ENCODE measurements at regions not wholly inside any gene's neighbourhood (a gene's known extent, or its start where the extent isn't known, plus 50 kb on each side); places are given as distances from the start of the nearest gene placed in this dataset.
"Not testable (repeated sequence)": the region's sequence is repeated elsewhere in the genome, so short reads cannot be mapped to it uniquely, and the experiment has no call there.

- Mint-ChIP-seq H3K27ac (ENCODE audit: unreplicated experiment) (no peak overlapping the region), H3K4me3 (ENCODE audit: unreplicated experiment) (no peak overlapping the region), H3K27me3 (ENCODE audit: low read depth) (peaks cover 10% of the 10 kb centered on the region), H3K36me3 (ENCODE audit: low read depth) (peaks cover 4% of the 10 kb centered on the region), H3K9me3 (ENCODE audit: low read depth) (peaks cover 22% of the 10 kb centered on the region), H3K4me1 (ENCODE audit: low read depth) (no peaks in the 10 kb centered on the region)
- no peak for TF ChIP-seq CTCF (IDR thresholded peaks at IDR 0.05)
- DNase-seq (ENCODE audit: low spot score), result peak; percentile 62
Measured at GRCh38 chr5:1720396-1721110, 79.1 kb downstream of the MRPL36 start.

GRCh38 chr5:1719860-1720259 lies 79.8 kb downstream of the MRPL36 start:
- H3K9me3 Mint-ChIP-seq (ENCODE audit: low read depth), result peaks cover 22% of the 10 kb centered on the region
- peaks cover 4% of the 10 kb centered on the region for H3K36me3 Mint-ChIP-seq (ENCODE audit: low read depth)
- peaks cover 10% of the 10 kb centered on the region for H3K27me3 Mint-ChIP-seq (ENCODE audit: low read depth)
- no peak overlapping the region for H3K27ac Mint-ChIP-seq (ENCODE audit: unreplicated experiment)
- no peaks in the 10 kb centered on the region for H3K4me1 Mint-ChIP-seq (ENCODE audit: low read depth)
- H3K4me3 Mint-ChIP-seq (ENCODE audit: unreplicated experiment), result no peak overlapping the region
- TF ChIP-seq CTCF (IDR thresholded peaks at IDR 0.05), result no peak
- no peak for DNase-seq (ENCODE audit: low spot score)

GRCh38 chr5:1718669-1719068 lies 81.0 kb downstream of the MRPL36 start:
- no peak overlapping the region for H3K27ac Mint-ChIP-seq (ENCODE audit: unreplicated experiment)
- H3K27me3 Mint-ChIP-seq (ENCODE audit: low read depth), result peaks cover 10% of the 10 kb centered on the region
- H3K4me1 Mint-ChIP-seq (ENCODE audit: low read depth), result no peaks in the 10 kb centered on the region
- peaks cover 22% of the 10 kb centered on the region for H3K9me3 Mint-ChIP-seq (ENCODE audit: low read depth)
- peaks cover 4% of the 10 kb centered on the region for H3K36me3 Mint-ChIP-seq (ENCODE audit: low read depth)
- H3K4me3 Mint-ChIP-seq (ENCODE audit: unreplicated experiment), result no peak overlapping the region
- DNase-seq (ENCODE audit: low spot score), result no peak
- no peak for TF ChIP-seq CTCF (IDR thresholded peaks at IDR 0.05)

- H3K9me3 Mint-ChIP-seq (ENCODE audit: low read depth); H3K4me3 Mint-ChIP-seq (ENCODE audit: unreplicated experiment); H3K27ac Mint-ChIP-seq (ENCODE audit: unreplicated experiment); H3K36me3 Mint-ChIP-seq (ENCODE audit: low read depth); H3K4me1 Mint-ChIP-seq (ENCODE audit: low read depth); DNase-seq (ENCODE audit: low spot score): not testable (repeated sequence)
- peaks cover 19% of the 10 kb centered on the region for H3K27me3 Mint-ChIP-seq (ENCODE audit: low read depth)
Measured at GRCh38 chr5:1710091-1710490, 89.5 kb downstream of the MRPL36 start.

- DNase-seq (ENCODE audit: low spot score), result peak; percentile 64
- Mint-ChIP-seq H3K27ac (ENCODE audit: unreplicated experiment) (no peak overlapping the region), H3K4me1 (ENCODE audit: low read depth) (no peaks in the 10 kb centered on the region), H3K9me3 (ENCODE audit: low read depth) (no peaks in the 10 kb centered on the region), H3K36me3 (ENCODE audit: low read depth) (no peaks in the 10 kb centered on the region), H3K4me3 (ENCODE audit: unreplicated experiment) (no peak overlapping the region), H3K27me3 (ENCODE audit: low read depth) (peaks cover 20% of the 10 kb centered on the region)
- TF ChIP-seq CTCF (IDR thresholded peaks at IDR 0.05), result no peak
Measured at GRCh38 chr5:1709171-1709803, 90.3 kb downstream of the MRPL36 start.

Measured in chondrocyte (in vitro differentiated cells).